Stimulated activated memory B cell treated with anti-CD40 and anti-IgM and Interleukin-4, amounts not matched to agents 10 μg/mL and 1 μg/mL and 100 μg/mL, for 72 hours (primary cell): ENCODE measurements at regions not wholly inside any gene's neighbourhood (a gene's known extent, or its start where the extent isn't known, plus 50 kb on each side); places are given as distances from the start of the nearest gene placed in this dataset.

Experiments
- ATAC-seq: fragments of 150-1000 bp; cut with Tn5 transposase; 2 replicates; pipeline ENCODE4 v1.10.0; 2021
- H3K27ac Mint-ChIP-seq: one replicate; pipeline ENCODE4 v1.8.0; 2022; ENCODE audit warnings: mild to moderate bottlenecking, mixed read lengths
- H3K27me3 Mint-ChIP-seq: one replicate; pipeline ENCODE4 v1.8.0; 2022; ENCODE audit warnings: mixed read lengths
- H3K36me3 Mint-ChIP-seq: one replicate; pipeline ENCODE4 v1.8.0; 2022; ENCODE audit warnings: mixed read lengths
- H3K4me1 Mint-ChIP-seq: one replicate; pipeline ENCODE4 v1.8.0; 2022; ENCODE audit warnings: mixed read lengths
- H3K4me3 Mint-ChIP-seq: one replicate; pipeline ENCODE4 v1.8.0; 2022; ENCODE audit warnings: mild to moderate bottlenecking, moderate library complexity, mixed read lengths
- H3K9me3 Mint-ChIP-seq: one replicate; pipeline ENCODE4 v1.8.0; 2022; ENCODE audit warnings: mixed read lengths

GRCh38 chr11:20260307-20260706 lies 100.0 kb upstream of the DBX1 start:
- H3K27me3 Mint-ChIP-seq = peaks cover 14% of the 10 kb centered on the region
- no peak for ATAC-seq
- H3K9me3 Mint-ChIP-seq = no peaks in the 10 kb centered on the region
- H3K4me1 Mint-ChIP-seq = no peaks in the 10 kb centered on the region
- H3K36me3 Mint-ChIP-seq = no peaks in the 10 kb centered on the region
- H3K4me3 Mint-ChIP-seq = no peak overlapping the region
- H3K27ac Mint-ChIP-seq = no peak overlapping the region

GRCh38 chr11:20259506-20259905 lies 99.2 kb upstream of the DBX1 start:
- Mint-ChIP-seq H3K4me3 (no peak overlapping the region), H3K4me1 (no peaks in the 10 kb centered on the region), H3K9me3 (no peaks in the 10 kb centered on the region), H3K36me3 (no peaks in the 10 kb centered on the region), H3K27me3 (peaks cover 8% of the 10 kb centered on the region), H3K27ac (no peak overlapping the region)
- no peak for ATAC-seq

GRCh38 chr11:20258376-20258895 lies 98.2 kb upstream of the DBX1 start:
- Mint-ChIP-seq H3K27me3 (no peaks in the 10 kb centered on the region), H3K36me3 (no peaks in the 10 kb centered on the region), H3K4me3 (no peak overlapping the region), H3K9me3 (no peaks in the 10 kb centered on the region), H3K4me1 (no peaks in the 10 kb centered on the region), H3K27ac (no peak overlapping the region)
- ATAC-seq = no peak

- Mint-ChIP-seq H3K4me1 (no peaks in the 10 kb centered on the region), H3K36me3 (no peaks in the 10 kb centered on the region), H3K9me3 (no peaks in the 10 kb centered on the region), H3K4me3 (no peak overlapping the region), H3K27me3 (no peaks in the 10 kb centered on the region), H3K27ac (no peak overlapping the region)
- no peak for ATAC-seq
Measured at GRCh38 chr11:20256925-20257324, 96.7 kb upstream of the DBX1 start.

- no peak for ATAC-seq
- Mint-ChIP-seq H3K9me3 (no peaks in the 10 kb centered on the region), H3K4me1 (no peaks in the 10 kb centered on the region), H3K4me3 (no peak overlapping the region), H3K27ac (no peak overlapping the region), H3K36me3 (no peaks in the 10 kb centered on the region), H3K27me3 (peaks cover 9% of the 10 kb centered on the region)
Measured at GRCh38 chr11:20253796-20254195, 93.5 kb upstream of the DBX1 start.

- Mint-ChIP-seq H3K4me3 (no peak overlapping the region), H3K36me3 (no peaks in the 10 kb centered on the region), H3K9me3 (no peaks in the 10 kb centered on the region), H3K27me3 (peaks cover 22% of the 10 kb centered on the region), H3K4me1 (no peaks in the 10 kb centered on the region), H3K27ac (no peak overlapping the region)
- ATAC-seq = no peak
Measured at GRCh38 chr11:20251496-20251895, 91.2 kb upstream of the DBX1 start.

GRCh38 chr11:20250644-20251247 lies 90.5 kb upstream of the DBX1 start:
- ATAC-seq = no peak
- no peak overlapping the region for H3K4me3 Mint-ChIP-seq
- H3K27me3 Mint-ChIP-seq = peaks cover 22% of the 10 kb centered on the region
- no peaks in the 10 kb centered on the region for H3K4me1 Mint-ChIP-seq
- no peaks in the 10 kb centered on the region for H3K9me3 Mint-ChIP-seq
- no peak overlapping the region for H3K27ac Mint-ChIP-seq
- no peaks in the 10 kb centered on the region for H3K36me3 Mint-ChIP-seq

GRCh38 chr11:20249796-20250195 lies 89.5 kb upstream of the DBX1 start:
- no peaks in the 10 kb centered on the region for H3K9me3 Mint-ChIP-seq
- peaks cover 22% of the 10 kb centered on the region for H3K27me3 Mint-ChIP-seq
- no peak for ATAC-seq
- H3K36me3 Mint-ChIP-seq = no peaks in the 10 kb centered on the region
- H3K4me3 Mint-ChIP-seq = no peak overlapping the region
- no peaks in the 10 kb centered on the region for H3K4me1 Mint-ChIP-seq
- no peak overlapping the region for H3K27ac Mint-ChIP-seq

GRCh38 chr11:20249378-20249777 lies 89.1 kb upstream of the DBX1 start:
- H3K27ac Mint-ChIP-seq = no peak overlapping the region
- H3K36me3 Mint-ChIP-seq = no peaks in the 10 kb centered on the region
- H3K27me3 Mint-ChIP-seq = peaks cover 22% of the 10 kb centered on the region
- H3K4me1 Mint-ChIP-seq = no peaks in the 10 kb centered on the region
- no peak overlapping the region for H3K4me3 Mint-ChIP-seq
- no peak for ATAC-seq
- H3K9me3 Mint-ChIP-seq = no peaks in the 10 kb centered on the region

- ATAC-seq = no peak
- H3K9me3 Mint-ChIP-seq = no peaks in the 10 kb centered on the region
- H3K4me1 Mint-ChIP-seq = no peaks in the 10 kb centered on the region
- H3K27me3 Mint-ChIP-seq = peaks cover 22% of the 10 kb centered on the region
- H3K4me3 Mint-ChIP-seq = no peak overlapping the region
- H3K36me3 Mint-ChIP-seq = no peaks in the 10 kb centered on the region
- no peak overlapping the region for H3K27ac Mint-ChIP-seq
Measured at GRCh38 chr11:20248871-20249270, 88.6 kb upstream of the DBX1 start.

GRCh38 chr11:20248121-20248772 lies 88.0 kb upstream of the DBX1 start:
- no peaks in the 10 kb centered on the region for H3K9me3 Mint-ChIP-seq
- no peak for ATAC-seq
- H3K27me3 Mint-ChIP-seq = peaks cover 22% of the 10 kb centered on the region
- H3K36me3 Mint-ChIP-seq = no peaks in the 10 kb centered on the region
- H3K27ac Mint-ChIP-seq = no peak overlapping the region
- no peak overlapping the region for H3K4me3 Mint-ChIP-seq
- H3K4me1 Mint-ChIP-seq = no peaks in the 10 kb centered on the region

GRCh38 chr11:20247591-20248007 lies 87.3 kb upstream of the DBX1 start:
- Mint-ChIP-seq H3K27me3 (peaks cover 22% of the 10 kb centered on the region), H3K9me3 (no peaks in the 10 kb centered on the region), H3K4me3 (no peak overlapping the region), H3K4me1 (no peaks in the 10 kb centered on the region), H3K36me3 (no peaks in the 10 kb centered on the region), H3K27ac (no peak overlapping the region)
- ATAC-seq = no peak

GRCh38 chr11:20243974-20244373 lies 83.7 kb upstream of the DBX1 start:
- no peaks in the 10 kb centered on the region for H3K36me3 Mint-ChIP-seq
- no peak for ATAC-seq
- H3K9me3 Mint-ChIP-seq = peaks cover 8% of the 10 kb centered on the region
- H3K27me3 Mint-ChIP-seq = peaks cover 34% of the 10 kb centered on the region
- H3K27ac Mint-ChIP-seq = no peak overlapping the region
- H3K4me3 Mint-ChIP-seq = no peak overlapping the region
- no peaks in the 10 kb centered on the region for H3K4me1 Mint-ChIP-seq

GRCh38 chr11:20238712-20239111 lies 78.4 kb upstream of the DBX1 start:
- H3K27ac Mint-ChIP-seq = no peak overlapping the region
- H3K36me3 Mint-ChIP-seq = no peaks in the 10 kb centered on the region
- no peak overlapping the region for H3K4me3 Mint-ChIP-seq
- peaks cover 26% of the 10 kb centered on the region for H3K27me3 Mint-ChIP-seq
- no peaks in the 10 kb centered on the region for H3K4me1 Mint-ChIP-seq
- H3K9me3 Mint-ChIP-seq = peaks cover 16% of the 10 kb centered on the region
- peak; percentile 8 for ATAC-seq

- Mint-ChIP-seq H3K9me3 (peaks cover 13% of the 10 kb centered on the region), H3K36me3 (no peaks in the 10 kb centered on the region), H3K27me3 (peaks cover 15% of the 10 kb centered on the region), H3K4me1 (no peaks in the 10 kb centered on the region), H3K4me3 (no peak overlapping the region), H3K27ac (no peak overlapping the region)
- ATAC-seq = no peak
Measured at GRCh38 chr11:20235164-20235563, 74.9 kb upstream of the DBX1 start.

- no peak for ATAC-seq
- no peaks in the 10 kb centered on the region for H3K4me1 Mint-ChIP-seq
- no peak overlapping the region for H3K27ac Mint-ChIP-seq
- H3K36me3 Mint-ChIP-seq = no peaks in the 10 kb centered on the region
- no peaks in the 10 kb centered on the region for H3K27me3 Mint-ChIP-seq
- H3K4me3 Mint-ChIP-seq = no peak overlapping the region
- H3K9me3 Mint-ChIP-seq = peaks cover 11% of the 10 kb centered on the region
Measured at GRCh38 chr11:20227631-20228030, 67.4 kb upstream of the DBX1 start.
